GM23248 (cell line): ENCODE measurements at regions not wholly inside any gene's neighbourhood (a gene's known extent, or its start where the extent isn't known, plus 50 kb on each side); places are given as distances from the start of the nearest gene placed in this dataset.
A peak's percentile ranks its signal among the peaks of the same experiment; 100 is the strongest.

Experiments
- DNase-seq: peaks from one replicate; pipeline ENCODE4 v3.0.0-alpha.2; 2015
- H2AFZ ChIP-seq: fragments of 200-600 bp; sonication (generic); 2 replicates; pipeline ENCODE4 v1.6.1; 2016; ENCODE audit warnings: antibody characterized with exemption
- H3F3A ChIP-seq: fragments of 200-600 bp; sonication (generic); 2 replicates; pipeline ENCODE4 v1.6.1; 2016; ENCODE audit warnings: mild to moderate bottlenecking, antibody characterized with exemption, mixed run types; ENCODE audit not compliant: insufficient read depth
- H3K27ac ChIP-seq: fragments of 200-600 bp; sonication (generic); 2 replicates; pipeline ENCODE4 v1.5.1; 2016; ENCODE audit warnings: mild to moderate bottlenecking
- H3K27me3 ChIP-seq: fragments of 200-600 bp; sonication (generic); replicated peaks from 2 replicates; pipeline ENCODE4 v1.6.1; 2016; ENCODE audit warnings: mild to moderate bottlenecking; ENCODE audit not compliant: insufficient read depth
- H3K36me3 ChIP-seq: fragments of 200-600 bp; sonication (generic); 2 replicates; pipeline ENCODE4 v1.6.1; 2016; ENCODE audit warnings: low read depth, mild to moderate bottlenecking
- H3K4me1 ChIP-seq: fragments of 200-600 bp; sonication (generic); 2 replicates; pipeline ENCODE4 v1.6.1; 2016; ENCODE audit warnings: mild to moderate bottlenecking; ENCODE audit not compliant: insufficient read depth
- H3K4me2 ChIP-seq: fragments of 200-600 bp; sonication (generic); one replicate; pipeline ENCODE4 v1.6.1; 2016; ENCODE audit warnings: mild to moderate bottlenecking; ENCODE audit not compliant: unreplicated experiment
- H3K4me3 ChIP-seq: fragments of 200-600 bp; sonication (generic); 2 replicates; pipeline ENCODE4 v1.5.1; 2016; ENCODE audit warnings: mild to moderate bottlenecking
- H3K79me2 ChIP-seq: fragments of 200-600 bp; sonication (generic); 2 replicates; pipeline ENCODE4 v1.6.1; 2016; ENCODE audit warnings: mild to moderate bottlenecking; ENCODE audit not compliant: insufficient read depth
- H3K9ac ChIP-seq: fragments of 200-600 bp; sonication (generic); 2 replicates; pipeline ENCODE4 v1.6.1; 2016; ENCODE audit warnings: mild to moderate bottlenecking
- H3K9me2 ChIP-seq: fragments of 200-600 bp; sonication (generic); 2 replicates; pipeline ENCODE4 v1.6.1; 2016; ENCODE audit warnings: mixed run types, mild to moderate bottlenecking, moderate library complexity; ENCODE audit not compliant: insufficient read depth
- H3K9me3 ChIP-seq: fragments of 200-600 bp; sonication (generic); one replicate; pipeline ENCODE4 v1.6.1; 2017; ENCODE audit warnings: low read depth
- H4K20me1 ChIP-seq: fragments of 200-600 bp; sonication (generic); 2 replicates; pipeline ENCODE4 v1.6.0; 2016; ENCODE audit not compliant: insufficient read depth
- EZH2 ChIP-seq: fragments of 200-600 bp; sonication (generic); IDR thresholded peaks from 2 replicates; pipeline ENCODE4 v1.6.1; 2018; ENCODE audit warnings: antibody characterized with exemption, mild to moderate bottlenecking; ENCODE audit not compliant: insufficient read depth, poor library complexity, severe bottlenecking
- EZH2phosphoT487 ChIP-seq: fragments of 200-600 bp; sonication (generic); IDR thresholded peaks from 2 replicates; pipeline ENCODE4 v1.6.1; 2018; ENCODE audit warnings: antibody characterized with exemption, moderate library complexity, mild to moderate bottlenecking, low read depth; ENCODE audit not compliant: insufficient read depth
- WGBS, 2 experiments: methylation state at CpG; one replicate each; pipeline ENCODE4 v1.1.6; 2015 to 2017; ENCODE audit warnings: low lambda C conversion rate in 2 of 2, low coverage in 1 of 2; ENCODE audit errors: missing lambda C conversion rate in 2 of 2; 5-methylcytosine and 5-hydroxymethylcytosine counted together
- in situ Hi-C: fragments of 300-500 bp; cut with MboI; formaldehyde crosslinking; loops from 2 replicates; pipeline ENCODE4 v1.15.0; 2020

DNA sequence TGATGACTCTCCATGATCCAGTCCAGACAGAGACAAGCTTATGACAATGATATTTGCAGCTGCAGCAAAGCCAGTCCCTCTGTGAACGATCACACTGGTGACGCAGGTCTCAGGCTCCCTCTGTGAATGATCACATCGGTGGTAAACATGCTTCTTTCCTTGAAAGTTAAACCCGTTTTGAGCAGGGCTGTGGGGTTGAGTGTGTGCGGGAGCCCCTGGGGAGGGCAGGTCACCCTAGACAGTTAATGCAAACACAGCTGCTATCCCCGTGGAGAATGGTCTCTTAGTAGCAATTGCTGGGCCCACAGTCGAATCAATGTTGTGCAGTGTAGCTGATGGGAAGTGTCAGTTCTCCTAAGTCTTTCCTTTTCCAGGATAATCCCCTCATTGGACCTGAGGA lies 71.0 kb upstream of the KIRREL3 start:
- Histone ChIP-seq H3K9me2 (no peaks in the 10 kb centered on the region), H3K27ac (no peak overlapping the region), H2AFZ (no peak overlapping the region), H3K27me3 (peaks cover 34% of the 10 kb centered on the region; the same call in 1 of the 2 replicates), H3K36me3 (no peaks in the 10 kb centered on the region), H3K9me3 (no peaks in the 10 kb centered on the region), H3F3A (no peaks in the 10 kb centered on the region), H3K79me2 (no peaks in the 10 kb centered on the region), H3K4me1 (peaks cover 9% of the 10 kb centered on the region), H3K9ac (no peak overlapping the region), H4K20me1 (no peaks in the 10 kb centered on the region), H3K4me2 (no peak overlapping the region), H3K4me3 (no peak overlapping the region)
- in situ Hi-C loops: loop anchor here (10.0 kb wide), 1 partner anchor 467 kb away; no protein-coding TSS in a partner anchor
- DNase-seq: no peak
- no peak for TF ChIP-seq EZH2
- TF ChIP-seq EZH2phosphoT487: no peak
- 35 to 41% methylated on average over 7 of the region's 7 CpGs for WGBS, 2 experiments

DNA sequence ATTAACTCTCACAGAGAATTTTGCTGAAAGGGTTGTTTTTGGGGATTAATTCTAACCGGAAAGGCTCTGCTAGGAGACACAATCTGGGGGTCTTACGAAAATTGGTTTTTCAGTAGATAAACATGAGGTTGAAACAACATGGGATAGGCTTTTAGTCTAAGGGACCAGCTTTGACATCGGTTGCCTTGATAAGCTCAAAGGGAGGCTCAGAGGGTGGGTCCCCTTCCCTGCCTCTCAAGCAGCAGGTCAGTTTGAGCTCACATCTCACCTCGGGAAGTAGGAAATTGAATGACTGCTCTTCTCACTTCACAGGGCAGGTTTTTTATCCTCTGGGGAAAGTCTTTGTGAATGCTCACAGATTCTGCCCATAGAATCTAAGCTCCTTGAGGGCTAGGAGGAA lies 70.2 kb upstream of the KIRREL3 start:
- peaks cover 38% of the 10 kb centered on the region for H3K27me3 ChIP-seq
- 27 to 38% methylated on average over 4 of the region's 4 CpGs for WGBS, 2 experiments
- peaks cover 14% of the 10 kb centered on the region for H3K4me1 ChIP-seq
- TF ChIP-seq EZH2 (no peak), EZH2phosphoT487 (no peak)
- no peak overlapping the region for H3K27ac ChIP-seq
- H3K9me2 ChIP-seq: no peaks in the 10 kb centered on the region
- H3F3A ChIP-seq: no peaks in the 10 kb centered on the region
- no peaks in the 10 kb centered on the region for H4K20me1 ChIP-seq
- H2AFZ ChIP-seq: no peak overlapping the region
- no peaks in the 10 kb centered on the region for H3K36me3 ChIP-seq
- no peak overlapping the region for H3K9ac ChIP-seq
- H3K79me2 ChIP-seq: no peaks in the 10 kb centered on the region
- in situ Hi-C loops: loop anchor here (10.0 kb wide), 1 partner anchor 466 kb away; no protein-coding TSS in a partner anchor
- H3K4me2 ChIP-seq: no peak overlapping the region
- H3K4me3 ChIP-seq: no peak overlapping the region
- no peak for DNase-seq
- no peaks in the 10 kb centered on the region for H3K9me3 ChIP-seq

DNA sequence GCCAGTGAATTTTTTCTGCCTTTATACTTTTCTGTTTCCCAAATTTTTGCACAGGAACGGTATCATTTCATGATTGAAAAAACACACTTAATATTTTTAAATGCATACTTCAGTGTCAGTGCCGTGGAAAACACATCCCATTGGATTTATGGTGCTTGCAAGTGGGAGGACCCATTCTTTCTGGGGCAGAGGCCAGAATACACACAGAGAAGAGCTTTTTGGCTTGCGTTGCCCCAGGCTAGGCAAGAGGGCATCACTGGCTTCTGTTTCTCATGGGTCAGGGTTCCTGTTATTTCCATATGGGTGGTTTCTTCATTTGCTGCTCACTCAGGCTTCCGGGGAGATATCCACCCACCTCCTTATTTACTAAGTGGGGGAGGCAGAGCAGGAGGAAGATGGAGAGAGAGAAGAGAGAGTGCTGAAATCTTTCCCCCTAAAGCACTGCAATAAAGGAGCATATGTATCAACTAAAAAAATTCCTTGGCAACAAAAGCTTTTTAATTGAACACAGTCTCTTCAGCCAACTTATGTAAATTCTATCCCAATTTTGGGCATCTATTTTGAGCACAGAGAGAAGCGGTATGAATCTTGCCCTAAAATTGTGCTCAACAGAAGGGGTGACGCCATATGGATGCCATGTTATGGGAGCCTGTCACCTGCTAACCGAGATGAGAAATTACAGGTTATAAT lies 66.0 kb upstream of the KIRREL3 start:
- H2AFZ ChIP-seq: no peak overlapping the region
- no peaks in the 10 kb centered on the region for H3K9me2 ChIP-seq
- H3K4me1 ChIP-seq: peaks cover 5% of the 10 kb centered on the region; the same call in 1 of the 2 replicates
- H3K9ac ChIP-seq: no peak overlapping the region
- H3F3A ChIP-seq: no peaks in the 10 kb centered on the region
- no peaks in the 10 kb centered on the region for H3K36me3 ChIP-seq
- in situ Hi-C loops: no loop called here
- no peak overlapping the region for H3K4me3 ChIP-seq
- no peaks in the 10 kb centered on the region for H3K9me3 ChIP-seq
- peak; percentile 46 for DNase-seq
- 7 to 9% methylated on average over 7 of the region's 7 CpGs for whole genome bisulfite sequencing, 2 experiments
- no peaks in the 10 kb centered on the region for H3K79me2 ChIP-seq
- TF ChIP-seq EZH2 (no peak), EZH2phosphoT487 (no peak)
- H4K20me1 ChIP-seq: no peaks in the 10 kb centered on the region
- no peak overlapping the region for H3K27ac ChIP-seq
- peaks cover 39% of the 10 kb centered on the region for H3K27me3 ChIP-seq
- no peak overlapping the region for H3K4me2 ChIP-seq

DNA sequence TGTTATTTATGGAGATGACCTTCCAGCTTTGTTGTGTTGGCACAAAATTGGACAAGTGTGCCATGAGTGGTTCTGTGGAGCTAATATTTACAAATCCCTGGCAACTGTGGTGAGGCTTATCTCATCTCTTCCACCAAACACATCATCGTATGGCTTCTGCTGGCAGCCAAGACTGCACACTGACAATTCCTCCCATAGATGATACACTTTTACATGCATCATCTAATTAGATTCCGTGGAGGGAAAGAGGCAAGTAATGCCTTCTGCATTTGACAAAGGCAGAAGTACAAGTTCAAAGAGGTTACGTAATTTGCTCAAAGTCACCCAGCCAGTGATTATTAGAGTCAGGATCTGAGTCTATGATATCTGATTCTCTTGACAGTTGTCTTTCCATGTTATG lies 62.7 kb upstream of the KIRREL3 start:
- Histone ChIP-seq H3K9me3 (no peaks in the 10 kb centered on the region), H3K9me2 (no peaks in the 10 kb centered on the region), H3K27ac (no peak overlapping the region), H3K27me3 (peaks cover 23% of the 10 kb centered on the region; the same call in 1 of the 2 replicates), H3K4me1 (peaks cover 21% of the 10 kb centered on the region), H4K20me1 (no peaks in the 10 kb centered on the region), H3K79me2 (no peaks in the 10 kb centered on the region), H3K4me3 (no peak overlapping the region), H2AFZ (no peak overlapping the region), H3K9ac (no peak overlapping the region), H3K4me2 (no peak overlapping the region), H3K36me3 (no peaks in the 10 kb centered on the region), H3F3A (peaks cover 14% of the 10 kb centered on the region; the same call in 1 of the 2 replicates)
- peak; percentile 71 for DNase-seq
- WGBS, 2 experiments: 37 to 44% methylated on average over 3 of the region's 3 CpGs
- in situ Hi-C loops: no loop called here
- TF ChIP-seq EZH2phosphoT487 (no peak), EZH2 (no peak)
